ENCODE measurements at regions not wholly inside any gene's neighbourhood (a gene's known extent, or its start where the extent isn't known, plus 50 kb on each side); places are given as distances from the start of the nearest gene placed in this dataset.
"Not testable (repeated sequence)": the region's sequence is repeated elsewhere in the genome, so short reads cannot be mapped to it uniquely, and the experiment has no call there.

GRCh38 chr17:445839-446238, 93.2 kb upstream of the RPH3AL start, which contains the start of gene RFLNB:
TSS of gene RFLNB (minus strand) at chr17:445939.
- not testable (repeated sequence) for DNase-seq

- DNase-seq = no peak
Measured at GRCh38 chr17:444879-445454, 92.4 kb upstream of the RPH3AL start.

GRCh38 chr17:443109-443508, 90.5 kb upstream of the RPH3AL start:
- no peak for DNase-seq

DNA sequence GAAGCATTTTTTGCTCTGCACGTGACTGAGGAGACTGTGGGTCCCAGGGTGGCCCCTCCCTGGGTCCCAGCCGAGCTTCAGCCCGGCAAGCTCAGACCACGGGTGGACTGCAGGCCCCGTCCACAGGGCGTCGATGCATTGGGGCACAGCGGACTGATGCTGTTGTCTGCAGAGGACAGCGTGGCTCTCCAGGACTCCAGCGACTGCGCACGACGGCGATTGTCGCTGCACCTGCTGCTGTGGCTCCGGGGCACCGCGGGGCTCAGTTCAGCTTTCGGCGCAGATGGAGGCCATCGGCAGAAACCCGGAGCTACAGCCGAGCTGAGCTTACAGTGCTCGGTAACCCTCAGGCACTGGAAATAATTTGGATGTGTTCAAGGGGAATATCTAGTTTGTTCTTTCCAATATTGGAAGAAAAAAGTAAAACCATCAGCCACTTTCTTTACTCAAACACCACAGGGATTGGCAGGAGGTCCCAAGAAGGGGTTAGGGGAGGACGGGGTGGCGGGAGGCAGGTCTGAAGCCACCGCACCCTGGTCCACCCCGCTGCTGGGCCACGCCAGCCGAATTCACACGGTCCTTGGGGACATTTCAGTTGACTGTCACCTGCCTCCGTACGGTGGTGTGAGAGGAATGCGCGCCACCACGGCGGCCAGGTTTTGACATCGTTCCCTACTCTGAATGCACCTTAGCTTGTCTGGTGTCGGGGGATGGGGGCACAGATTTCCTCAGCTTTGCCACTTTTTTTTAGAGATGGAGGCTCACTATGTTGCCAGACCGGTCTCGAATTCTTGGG, 88.7 kb upstream of the RPH3AL start:
- no peak for DNase-seq

- DNase-seq = no peak
Measured at GRCh38 chr17:438191-438590, 85.6 kb upstream of the RPH3AL start.

DNA sequence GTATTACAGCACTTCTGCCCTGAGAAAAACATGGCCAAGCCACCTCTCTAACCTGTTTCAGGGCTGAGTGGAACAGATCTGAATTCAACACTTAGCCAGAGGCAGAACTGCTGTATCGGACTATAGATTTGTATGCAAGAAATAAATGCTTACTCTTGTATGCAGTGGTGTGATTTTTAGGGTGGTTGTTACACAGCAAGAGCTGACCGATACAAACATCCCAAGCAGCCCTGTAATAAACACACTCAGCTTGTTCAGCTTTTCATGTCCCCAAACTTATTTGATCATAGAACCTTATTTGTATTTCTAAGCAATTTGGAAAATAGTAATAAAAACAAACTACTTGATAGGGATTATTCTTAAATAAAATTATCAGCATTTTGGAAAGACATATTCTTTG, 84.9 kb upstream of the RPH3AL start:
- no peak for DNase-seq

GRCh38 chr17:436571-436970, 84.0 kb upstream of the RPH3AL start:
- no peak for DNase-seq

DNA sequence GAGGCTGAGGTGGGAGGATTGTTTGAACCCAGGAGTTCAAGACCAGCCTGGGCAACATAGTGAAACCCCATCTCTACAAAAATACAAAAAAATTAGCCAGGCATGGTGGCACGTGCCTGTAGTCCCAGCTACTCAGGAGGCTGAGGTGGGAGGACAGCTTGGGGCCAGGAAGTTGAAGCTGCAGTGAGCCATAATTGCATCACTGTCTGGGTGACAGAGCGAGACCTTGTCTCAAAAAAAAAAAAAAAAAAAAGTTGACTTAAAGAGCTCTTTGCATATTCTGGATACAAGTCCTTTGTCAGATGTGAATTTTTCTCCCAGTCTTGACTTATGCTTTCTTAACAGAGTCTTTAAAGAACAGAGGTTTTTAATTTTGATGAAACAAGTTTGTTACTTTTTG, 79.9 kb upstream of the RPH3AL start:
- DNase-seq = not testable (repeated sequence)

- DNase-seq = no peak
Measured at GRCh38 chr17:431494-431893, 78.9 kb upstream of the RPH3AL start.

DNA sequence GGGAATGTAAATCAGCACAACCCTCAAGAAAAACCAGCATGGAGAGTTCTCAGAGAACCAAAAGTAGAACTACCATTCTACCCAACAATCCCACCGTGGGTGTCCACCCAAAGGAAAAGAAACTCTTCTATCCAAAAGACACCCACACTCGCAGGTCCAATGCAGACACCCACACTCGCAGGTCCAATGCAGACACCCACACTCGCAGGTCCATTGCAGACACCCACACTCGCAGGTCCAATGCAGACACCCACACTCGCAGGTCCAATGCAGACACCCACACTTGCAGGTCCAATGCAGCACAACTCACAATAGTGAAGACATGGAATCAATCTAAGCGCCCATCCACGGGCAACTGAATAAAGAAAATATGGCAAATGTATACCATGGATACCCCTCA, 77.0 kb upstream of the RPH3AL start:
- DNase-seq = no peak

DNA sequence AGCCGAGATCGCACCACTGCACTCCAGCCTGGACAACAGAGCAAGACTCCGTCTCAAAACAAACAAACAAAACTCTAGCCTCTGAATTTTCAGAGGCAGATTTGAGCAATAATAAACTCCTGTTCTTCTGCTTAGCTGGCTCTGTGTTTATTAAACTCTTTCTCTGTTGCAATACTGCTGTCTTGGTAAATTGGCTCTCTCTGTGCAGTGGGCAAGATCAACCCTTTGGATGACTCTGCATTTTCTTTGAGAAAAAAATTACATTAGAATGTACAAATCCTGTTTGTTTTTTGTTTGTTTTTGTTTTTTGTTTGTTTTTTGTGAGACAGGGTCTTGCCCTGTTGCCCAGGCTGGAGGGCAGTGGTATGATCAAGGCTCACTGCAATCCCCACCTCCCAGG, 75.8 kb upstream of the RPH3AL start:
- DNase-seq = no peak

DNA sequence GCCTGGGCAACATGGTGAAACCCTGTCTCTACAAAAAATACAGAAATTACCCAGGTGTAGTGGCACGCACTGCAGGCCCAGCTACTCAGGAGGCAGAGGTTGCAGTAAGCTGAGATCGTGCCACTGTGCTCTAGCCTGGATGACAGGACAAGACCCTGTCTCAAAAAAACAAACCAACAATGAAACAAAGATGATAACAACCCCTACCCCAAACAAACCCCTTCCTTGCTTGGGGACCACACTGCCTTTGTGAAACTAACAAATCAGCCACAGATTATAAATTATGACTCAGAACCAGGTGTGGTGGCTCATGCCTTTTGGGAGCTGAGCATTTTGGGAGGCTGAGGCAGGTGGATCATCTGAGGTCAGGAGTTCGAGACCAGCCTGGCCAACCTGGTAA, 75.3 kb upstream of the RPH3AL start:
- no peak for DNase-seq

- DNase-seq = no peak
Measured at GRCh38 chr17:427327-427726, 74.7 kb upstream of the RPH3AL start.

GRCh38 chr17:422196-422930, 69.8 kb upstream of the RPH3AL start:
- no peak for DNase-seq

- DNase-seq = no peak
Measured at GRCh38 chr17:420479-421175, 68.0 kb upstream of the RPH3AL start.

DNA sequence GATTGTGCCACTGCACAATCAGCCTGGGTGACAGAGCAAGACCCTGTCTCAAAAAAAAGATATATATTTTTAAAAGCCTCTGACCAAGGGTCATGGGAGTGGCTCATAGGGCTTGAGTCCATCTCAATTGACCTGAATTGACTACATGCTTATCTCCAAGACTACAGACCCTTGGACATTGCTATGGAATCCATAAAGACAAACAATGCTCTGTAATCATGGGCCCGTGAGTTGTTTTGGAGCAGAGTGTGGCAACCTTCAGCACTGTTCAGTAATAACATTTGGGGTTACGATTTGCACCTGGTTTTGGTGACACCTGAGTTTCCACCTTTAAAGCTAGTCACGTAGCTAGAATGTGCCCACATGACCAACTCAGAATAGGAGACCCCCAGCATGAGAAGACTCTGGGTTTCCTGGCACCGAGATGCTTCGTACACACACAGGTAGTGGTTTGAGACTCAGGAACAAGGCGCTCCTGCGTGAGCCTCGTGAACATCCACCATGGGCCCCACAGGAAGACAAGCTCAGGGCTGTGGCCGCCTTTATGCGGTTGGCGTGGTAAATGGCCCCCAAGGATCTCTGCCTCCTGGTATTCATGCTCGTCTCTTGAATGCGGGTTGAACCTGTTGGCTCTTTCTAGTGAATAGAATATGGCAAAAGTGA, 66.6 kb upstream of the RPH3AL start:
- no peak for DNase-seq

DNA sequence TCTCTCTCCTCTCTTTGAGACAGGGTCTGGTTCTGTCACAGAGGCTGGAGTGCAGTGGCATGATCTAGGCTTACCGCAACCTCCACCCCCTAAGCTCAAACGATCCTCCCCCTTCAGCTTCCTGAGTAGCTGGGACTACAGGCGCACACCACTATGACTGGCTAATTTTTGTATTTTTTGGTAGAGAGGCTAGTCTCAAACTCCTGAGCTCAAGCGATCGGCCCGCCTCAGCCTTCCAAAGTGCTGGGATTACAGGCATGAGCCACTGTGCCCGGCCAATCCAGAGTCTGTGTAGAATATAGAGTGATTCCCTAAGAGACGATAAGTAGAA, 65.8 kb upstream of the RPH3AL start:
- no peak for DNase-seq

DNA sequence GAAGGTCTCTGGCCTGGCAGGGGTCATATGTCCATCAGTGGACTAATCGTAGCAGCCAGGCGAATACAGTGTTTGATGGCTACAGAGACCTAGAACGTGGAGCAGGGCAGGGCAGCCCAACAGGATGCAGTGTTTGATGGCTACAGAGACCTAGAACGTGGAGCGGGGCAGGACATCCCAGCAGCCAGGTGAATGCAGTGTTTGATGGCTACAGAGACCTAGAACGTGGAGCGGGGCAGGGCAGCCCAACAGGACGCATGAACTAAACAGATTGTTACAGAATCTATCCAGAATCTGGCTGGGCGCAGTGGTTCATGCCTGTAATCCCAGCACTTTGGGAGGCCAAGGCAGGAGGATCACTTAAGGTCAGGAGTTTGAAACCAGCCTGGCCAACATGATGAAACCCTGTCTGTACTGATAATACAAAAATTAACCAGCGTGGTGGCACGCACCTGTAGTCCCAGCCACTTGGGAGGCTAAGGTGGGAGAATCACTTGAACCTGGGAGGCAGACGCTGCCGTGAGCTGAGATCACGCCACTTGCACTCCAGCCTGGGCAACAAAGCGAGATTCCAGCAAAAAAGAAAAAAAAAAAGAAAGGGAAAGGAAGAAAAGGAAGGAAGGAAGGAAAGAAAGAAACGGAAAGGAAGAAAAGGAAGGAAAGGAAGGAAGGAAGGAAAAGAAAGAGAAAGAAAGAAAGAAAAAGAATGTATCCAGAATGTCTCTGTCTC, 65.2 kb upstream of the RPH3AL start:
- no peak for DNase-seq

DNA sequence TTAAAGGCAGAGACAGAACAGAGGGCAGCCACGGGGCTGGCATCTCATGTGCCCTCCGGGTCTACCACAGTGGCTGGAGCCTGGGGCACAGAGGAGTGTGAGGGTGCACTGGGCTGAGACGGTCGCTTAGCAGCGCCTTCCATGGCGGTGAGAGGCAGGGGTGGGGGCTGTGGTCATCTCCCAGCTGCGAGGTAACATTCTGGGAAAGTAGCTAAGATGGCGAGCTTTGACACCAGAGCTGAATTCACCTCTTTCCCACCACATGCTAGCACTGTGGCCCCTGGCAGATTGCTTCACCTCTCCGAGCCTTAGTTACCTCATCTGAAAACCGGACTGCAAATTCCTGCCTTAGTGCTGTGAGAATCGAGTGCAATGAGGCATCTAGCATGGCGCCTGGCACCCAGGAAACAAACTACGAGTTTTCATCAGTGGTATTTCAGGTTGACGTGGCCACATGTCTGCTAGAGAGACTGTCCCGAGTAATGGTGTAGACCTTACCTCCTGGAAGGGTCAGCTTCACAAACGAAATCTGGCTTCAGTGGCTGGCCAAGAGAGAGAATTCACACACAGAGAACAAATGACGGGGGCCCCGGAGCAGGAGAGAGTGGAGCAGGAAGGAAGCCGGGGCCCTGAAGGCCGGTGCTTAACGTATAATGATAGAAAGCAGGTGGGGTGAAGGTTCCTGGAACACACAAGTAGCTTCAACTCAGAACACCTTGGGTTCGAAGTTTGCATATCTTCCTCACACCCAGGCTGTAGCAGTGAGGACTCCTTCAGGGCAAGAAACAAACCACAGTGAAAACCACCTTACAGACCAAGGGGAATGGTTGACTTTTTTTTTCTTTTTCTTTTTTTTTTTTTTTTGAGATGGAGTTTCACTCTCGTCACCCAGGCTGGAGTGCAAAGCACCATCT, 63.9 kb upstream of the RPH3AL start:
- DNase-seq = no peak

DNA sequence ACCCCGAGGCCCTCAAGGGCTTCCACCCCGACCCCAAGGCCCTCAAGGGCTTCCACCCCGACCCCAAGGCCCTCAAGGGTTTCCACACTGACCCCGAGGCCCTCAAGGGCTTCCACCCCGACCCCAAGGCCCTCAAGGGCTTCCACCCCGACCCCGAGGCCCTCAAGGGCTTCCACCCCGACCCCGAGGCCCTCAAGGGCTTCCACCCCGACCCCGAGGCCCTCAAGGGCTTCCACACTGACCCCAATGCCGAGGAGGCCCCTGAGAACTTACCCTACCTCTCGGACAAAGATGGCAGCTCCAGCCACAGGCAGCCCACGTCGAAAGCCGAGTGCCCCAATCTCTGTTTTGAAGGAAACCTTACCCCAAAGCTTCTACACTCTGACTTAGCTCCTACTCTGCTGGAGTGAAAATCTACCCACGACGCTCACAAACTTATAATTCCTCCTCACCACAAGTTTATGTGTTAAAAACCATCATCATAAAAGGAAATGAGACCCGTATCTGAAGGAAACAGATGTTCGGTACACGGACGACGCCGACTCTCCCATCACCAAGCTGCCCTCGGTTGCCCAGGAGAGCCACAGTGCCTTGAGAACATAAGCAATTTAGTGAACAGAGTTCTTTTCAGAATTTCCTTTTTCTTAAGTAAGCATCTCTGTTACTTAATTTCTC, 61.2 kb upstream of the RPH3AL start:
- no peak for DNase-seq

DNA sequence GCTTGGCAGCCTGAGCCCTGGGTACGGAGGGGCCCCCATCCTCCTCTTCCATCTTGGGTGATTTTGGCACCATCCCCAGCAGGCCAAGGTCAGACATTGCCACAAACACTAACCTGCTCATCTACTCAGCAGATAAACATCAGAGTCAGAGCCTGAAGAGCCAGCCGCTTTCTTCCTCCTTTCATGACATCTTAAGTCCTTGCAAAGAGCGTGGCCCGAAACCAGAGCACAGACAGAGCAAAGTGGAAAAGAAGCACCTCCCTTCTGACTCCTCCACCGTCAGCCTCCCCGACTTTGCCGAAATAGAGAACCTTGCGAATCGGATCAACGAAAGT, 60.4 kb upstream of the RPH3AL start:
- no peak for DNase-seq

All from NCI-H1105 treated with DMSO at 0.1 percent for 48 hours (cell line).